ENCODE measurements at regions not wholly inside any gene's neighbourhood (a gene's known extent, or its start where the extent isn't known, plus 50 kb on each side); places are given as distances from the start of the nearest gene placed in this dataset.

GRCh38 chr2:122433123-122433754 lies 677.8 kb downstream of the TSN start:
- no peaks in the 10 kb centered on the region for H3K27me3 ChIP-seq (ENCODE audit: control insufficient read depth, insufficient read depth, low read length)
- no peaks in the 10 kb centered on the region for H3K36me3 ChIP-seq (ENCODE audit: control insufficient read depth, insufficient read depth, low read length)
- peak; percentile 74 for DNase-seq (ENCODE audit: low read depth)
- no peak overlapping the region for H3K4me3 ChIP-seq (ENCODE audit: low read depth, low read length)
- no peak for TF ChIP-seq CTCF (IDR thresholded peaks at IDR 0.05; ENCODE audit: insufficient read depth, low read length, poor library complexity, severe bottlenecking)

DNA sequence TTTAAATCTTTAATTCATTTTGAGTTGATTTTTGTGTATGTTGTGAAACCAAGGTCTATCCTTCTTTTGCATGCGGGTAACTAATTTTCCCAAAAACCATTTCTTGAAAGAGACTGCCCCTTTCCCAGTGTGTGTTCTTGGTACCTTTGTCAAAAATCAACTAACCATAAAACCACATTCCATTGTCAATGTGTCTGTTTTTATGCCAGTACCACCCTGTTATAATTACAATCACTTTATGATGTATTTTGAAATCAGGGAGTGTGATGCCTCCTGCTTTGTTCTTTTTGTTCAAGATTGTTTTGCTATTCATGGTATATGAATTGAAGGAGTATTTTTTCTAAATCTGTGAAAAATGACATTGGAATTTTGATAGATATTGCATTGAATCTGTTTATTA lies 689.6 kb downstream of the TSN start:
- TF ChIP-seq CTCF (IDR thresholded peaks at IDR 0.05; ENCODE audit: insufficient read depth, low read length, poor library complexity, severe bottlenecking) = no peak

GRCh38 chr2:122446761-122447160 lies 691.3 kb downstream of the TSN start:
- TF ChIP-seq CTCF (IDR thresholded peaks at IDR 0.05; ENCODE audit: insufficient read depth, low read length, poor library complexity, severe bottlenecking) = no peak
- Histone ChIP-seq H3K36me3 (ENCODE audit: control insufficient read depth, insufficient read depth, low read length) (no peaks in the 10 kb centered on the region), H3K27me3 (ENCODE audit: control insufficient read depth, insufficient read depth, low read length) (no peaks in the 10 kb centered on the region), H3K4me3 (ENCODE audit: low read depth, low read length) (no peak overlapping the region)
- no peak for DNase-seq (ENCODE audit: low read depth)

More for the DNA sequence above, 689.6 kb downstream of the TSN start:
- Histone ChIP-seq H3K4me3 (ENCODE audit: low read depth, low read length) (no peak overlapping the region), H3K27me3 (ENCODE audit: control insufficient read depth, insufficient read depth, low read length) (no peaks in the 10 kb centered on the region), H3K36me3 (ENCODE audit: control insufficient read depth, insufficient read depth, low read length) (no peaks in the 10 kb centered on the region)
- DNase-seq (ENCODE audit: low read depth) = no peak

GRCh38 chr2:122447237-122447636 lies 691.8 kb downstream of the TSN start:
- no peak for TF ChIP-seq CTCF (IDR thresholded peaks at IDR 0.05; ENCODE audit: insufficient read depth, low read length, poor library complexity, severe bottlenecking)
- no peaks in the 10 kb centered on the region for H3K27me3 ChIP-seq (ENCODE audit: control insufficient read depth, insufficient read depth, low read length)
- H3K4me3 ChIP-seq (ENCODE audit: low read depth, low read length) = no peak overlapping the region
- no peaks in the 10 kb centered on the region for H3K36me3 ChIP-seq (ENCODE audit: control insufficient read depth, insufficient read depth, low read length)
- DNase-seq (ENCODE audit: low read depth) = no peak

GRCh38 chr2:122451040-122451439 lies 695.6 kb downstream of the TSN start:
- Histone ChIP-seq H3K36me3 (ENCODE audit: control insufficient read depth, insufficient read depth, low read length) (no peaks in the 10 kb centered on the region), H3K27me3 (ENCODE audit: control insufficient read depth, insufficient read depth, low read length) (no peaks in the 10 kb centered on the region), H3K4me3 (ENCODE audit: low read depth, low read length) (no peak overlapping the region)
- TF ChIP-seq CTCF (IDR thresholded peaks at IDR 0.05; ENCODE audit: insufficient read depth, low read length, poor library complexity, severe bottlenecking) = peak; percentile 41
- DNase-seq (ENCODE audit: low read depth) = no peak

- Histone ChIP-seq H3K4me3 (ENCODE audit: low read depth, low read length) (no peak overlapping the region), H3K36me3 (ENCODE audit: control insufficient read depth, insufficient read depth, low read length) (no peaks in the 10 kb centered on the region), H3K27me3 (ENCODE audit: control insufficient read depth, insufficient read depth, low read length) (no peaks in the 10 kb centered on the region)
- DNase-seq (ENCODE audit: low read depth) = no peak
- no peak for TF ChIP-seq CTCF (IDR thresholded peaks at IDR 0.05; ENCODE audit: insufficient read depth, low read length, poor library complexity, severe bottlenecking)
These were observed 696.2 kb downstream of the TSN start for GRCh38 chr2:122451697-122452096.
